ENCODE measurements at regions not wholly inside any gene's neighbourhood (a gene's known extent, or its start where the extent isn't known, plus 50 kb on each side); places are given as distances from the start of the nearest gene placed in this dataset.
"Not testable (repeated sequence)": the region's sequence is repeated elsewhere in the genome, so short reads cannot be mapped to it uniquely, and the experiment has no call there.

DNA sequence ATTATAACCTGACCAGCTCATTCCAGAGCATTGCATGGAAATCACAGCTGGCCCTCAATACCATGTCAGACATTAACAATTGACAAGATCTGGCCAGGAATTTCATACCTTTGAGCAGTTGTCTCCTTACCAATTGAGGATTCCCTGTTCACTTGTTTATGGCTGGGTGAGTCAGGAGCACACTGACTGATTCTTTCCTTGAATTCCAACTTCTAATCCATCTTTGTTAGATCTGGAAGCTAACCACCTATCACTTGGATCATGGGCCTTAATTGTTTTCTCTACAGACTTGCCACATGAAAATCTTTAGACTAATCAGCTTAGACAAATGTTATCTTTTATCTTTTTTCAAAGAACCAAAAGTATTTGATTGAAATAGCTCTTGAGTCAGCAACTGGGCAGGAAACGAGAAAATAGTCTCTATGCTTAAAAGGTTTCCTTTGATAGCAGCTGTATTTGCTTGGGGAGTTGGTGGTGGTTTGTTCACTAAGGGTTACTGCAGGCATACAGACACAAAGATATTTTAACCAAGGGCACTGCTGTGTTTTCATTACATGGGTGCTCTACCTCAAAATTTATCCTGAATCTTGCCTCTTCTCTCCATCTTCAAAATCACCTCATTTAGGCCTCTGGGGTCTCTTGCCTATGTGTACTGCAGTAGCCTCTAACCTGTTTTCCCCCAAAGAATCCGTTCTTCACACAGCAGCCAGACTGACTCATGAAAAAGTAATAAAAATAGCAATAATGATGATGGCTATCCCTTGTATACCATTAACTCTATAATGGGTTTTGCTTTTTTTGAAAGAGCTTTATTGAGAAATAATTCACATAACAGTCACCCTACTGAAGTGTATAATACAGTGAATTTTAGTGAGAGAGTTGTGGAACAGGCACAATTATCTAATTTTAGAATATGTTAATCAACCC lies 197.0 kb upstream of the NMUR2 start:
- TF ChIP-seq, protein P1, sequence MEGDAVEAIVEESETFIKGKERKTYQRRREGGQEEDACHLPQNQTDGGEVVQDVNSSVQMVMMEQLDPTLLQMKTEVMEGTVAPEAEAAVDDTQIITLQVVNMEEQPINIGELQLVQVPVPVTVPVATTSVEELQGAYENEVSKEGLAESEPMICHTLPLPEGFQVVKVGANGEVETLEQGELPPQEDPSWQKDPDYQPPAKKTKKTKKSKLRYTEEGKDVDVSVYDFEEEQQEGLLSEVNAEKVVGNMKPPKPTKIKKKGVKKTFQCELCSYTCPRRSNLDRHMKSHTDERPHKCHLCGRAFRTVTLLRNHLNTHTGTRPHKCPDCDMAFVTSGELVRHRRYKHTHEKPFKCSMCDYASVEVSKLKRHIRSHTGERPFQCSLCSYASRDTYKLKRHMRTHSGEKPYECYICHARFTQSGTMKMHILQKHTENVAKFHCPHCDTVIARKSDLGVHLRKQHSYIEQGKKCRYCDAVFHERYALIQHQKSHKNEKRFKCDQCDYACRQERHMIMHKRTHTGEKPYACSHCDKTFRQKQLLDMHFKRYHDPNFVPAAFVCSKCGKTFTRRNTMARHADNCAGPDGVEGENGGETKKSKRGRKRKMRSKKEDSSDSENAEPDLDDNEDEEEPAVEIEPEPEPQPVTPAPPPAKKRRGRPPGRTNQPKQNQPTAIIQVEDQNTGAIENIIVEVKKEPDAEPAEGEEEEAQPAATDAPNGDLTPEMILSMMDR (IDR thresholded peaks at IDR 0.05; ENCODE audit: borderline replicate concordance, control extremely low read depth, extremely low read depth, insufficient read depth, missing control alignments) = no peak
- no peak for DNase-seq (ENCODE audit: low spot score)
- in situ Hi-C loops (cut with MboI; ENCODE audit: low sequenced_read_pairs, unreplicated experiment) = no loop called here

DNA sequence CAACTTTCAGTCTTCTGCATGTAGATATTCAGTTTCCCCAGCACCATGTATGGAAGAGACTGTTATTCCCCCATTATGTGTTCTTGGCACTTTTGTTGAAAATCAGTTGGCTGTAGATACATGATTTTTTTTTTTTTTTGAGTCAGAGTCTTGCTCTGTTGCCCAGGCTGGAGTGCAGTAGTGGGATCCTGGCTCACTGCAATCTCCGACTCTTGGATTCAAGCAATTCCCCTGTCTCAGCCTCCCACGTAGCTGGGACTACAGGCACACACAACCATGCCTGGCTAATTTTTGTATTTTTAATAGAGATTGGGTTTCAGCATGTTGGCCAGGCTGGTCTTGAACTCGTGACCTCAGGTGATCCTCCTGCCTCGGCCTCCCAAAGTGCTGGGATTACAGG lies 201.0 kb upstream of the NMUR2 start:
- in situ Hi-C loops (cut with MboI; ENCODE audit: low sequenced_read_pairs, unreplicated experiment) = not testable (repeated sequence)

DNA sequence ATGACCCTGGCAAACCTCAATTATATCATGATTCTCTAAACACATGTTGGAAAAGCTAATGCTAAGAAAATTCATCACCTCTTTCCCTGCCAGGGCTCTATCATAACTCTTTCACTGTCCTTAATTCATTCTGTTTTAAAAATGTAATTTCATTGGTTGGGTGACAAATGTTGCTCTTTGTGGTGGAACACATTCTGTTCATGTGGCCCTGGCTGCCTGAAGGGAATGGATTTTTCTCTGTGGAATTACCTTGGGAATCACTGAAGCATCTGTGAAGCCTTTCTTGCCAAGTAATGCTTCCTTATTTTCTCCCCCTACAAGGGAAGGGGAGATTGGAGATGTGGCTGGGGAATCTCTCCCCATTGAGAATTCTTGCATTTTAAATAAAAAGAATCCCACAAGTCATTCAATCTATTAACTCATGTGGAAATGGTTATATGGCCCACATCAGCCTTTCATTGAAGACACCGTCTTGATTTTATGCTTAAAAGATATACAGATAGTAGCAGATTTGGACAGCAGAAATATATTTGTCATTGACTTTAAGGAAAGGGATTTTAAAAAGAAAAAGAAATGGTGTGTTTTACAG lies 201.8 kb upstream of the NMUR2 start:
- TF ChIP-seq, protein P1 (IDR thresholded peaks at IDR 0.05; ENCODE audit: borderline replicate concordance, control extremely low read depth, extremely low read depth, insufficient read depth, missing control alignments) = no peak
- in situ Hi-C loops (cut with MboI; ENCODE audit: low sequenced_read_pairs, unreplicated experiment) = no loop called here

More for the DNA sequence above, 201.0 kb upstream of the NMUR2 start:
- not testable (repeated sequence) for DNase-seq (ENCODE audit: low spot score)

DNA sequence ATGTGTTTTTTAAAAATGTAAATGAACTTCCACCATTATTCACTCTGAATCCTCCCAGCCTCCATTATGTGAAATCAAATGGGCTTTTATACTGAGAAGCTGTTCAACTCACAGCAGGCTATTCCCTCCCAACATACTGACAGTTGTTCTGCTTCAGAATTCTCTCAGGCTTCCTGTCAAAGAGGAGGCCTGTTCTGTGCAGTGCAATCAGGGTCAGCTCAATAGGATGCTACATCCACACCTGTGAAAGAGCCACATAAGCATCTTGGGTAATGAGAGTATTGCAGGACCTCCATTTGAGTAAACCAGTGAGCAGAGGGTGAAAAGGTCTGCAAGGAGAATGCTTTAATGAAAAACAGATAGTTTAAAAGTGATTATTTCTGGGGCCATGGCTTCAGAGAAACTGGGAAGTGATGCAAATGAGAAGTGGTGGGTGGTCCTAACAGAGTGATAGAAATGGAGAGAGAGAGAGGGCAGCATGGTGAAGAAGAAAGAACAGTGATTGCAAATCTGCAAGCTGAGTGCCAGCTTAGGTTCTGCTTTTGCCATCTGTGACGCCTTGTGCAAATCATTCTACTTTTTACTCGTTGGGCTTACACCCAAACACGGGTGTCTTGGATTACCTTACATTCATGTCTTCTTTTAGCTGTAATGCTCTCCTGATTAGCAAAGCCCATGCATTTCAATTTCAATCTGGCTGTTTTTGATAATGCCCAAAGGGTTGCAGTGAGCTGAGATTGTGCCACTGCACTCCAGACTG lies 202.5 kb upstream of the NMUR2 start:
- TF ChIP-seq, protein P1 (IDR thresholded peaks at IDR 0.05; ENCODE audit: borderline replicate concordance, control extremely low read depth, extremely low read depth, insufficient read depth, missing control alignments) = no peak
- in situ Hi-C loops (cut with MboI; ENCODE audit: low sequenced_read_pairs, unreplicated experiment) = no loop called here
- DNase-seq (ENCODE audit: low spot score) = no peak

More for the DNA sequence above, 201.8 kb upstream of the NMUR2 start:
- no peak for DNase-seq (ENCODE audit: low spot score)

DNA sequence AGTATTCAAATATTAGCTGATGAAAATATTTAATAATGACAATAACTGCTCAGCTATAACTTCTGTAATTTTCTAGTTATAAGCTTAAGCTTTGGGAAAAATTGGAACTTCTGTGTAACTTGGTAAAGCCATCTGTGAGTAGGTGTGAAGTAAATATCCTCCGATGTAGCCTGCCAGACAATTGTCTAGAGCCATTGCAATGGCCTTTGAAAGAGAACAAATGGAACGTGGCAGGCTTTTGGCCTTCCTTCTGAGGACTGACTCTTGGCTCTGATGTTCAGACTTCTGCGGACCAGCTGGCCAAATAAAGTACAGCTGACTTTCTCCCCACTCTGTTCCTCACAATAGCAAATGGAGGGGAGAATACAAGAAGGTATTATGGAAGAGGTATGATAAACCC lies 203.4 kb upstream of the NMUR2 start:
- DNase-seq (ENCODE audit: low spot score) = no peak
- TF ChIP-seq, protein P1 (IDR thresholded peaks at IDR 0.05; ENCODE audit: borderline replicate concordance, control extremely low read depth, extremely low read depth, insufficient read depth, missing control alignments) = no peak
- in situ Hi-C loops (cut with MboI; ENCODE audit: low sequenced_read_pairs, unreplicated experiment) = no loop called here

DNA sequence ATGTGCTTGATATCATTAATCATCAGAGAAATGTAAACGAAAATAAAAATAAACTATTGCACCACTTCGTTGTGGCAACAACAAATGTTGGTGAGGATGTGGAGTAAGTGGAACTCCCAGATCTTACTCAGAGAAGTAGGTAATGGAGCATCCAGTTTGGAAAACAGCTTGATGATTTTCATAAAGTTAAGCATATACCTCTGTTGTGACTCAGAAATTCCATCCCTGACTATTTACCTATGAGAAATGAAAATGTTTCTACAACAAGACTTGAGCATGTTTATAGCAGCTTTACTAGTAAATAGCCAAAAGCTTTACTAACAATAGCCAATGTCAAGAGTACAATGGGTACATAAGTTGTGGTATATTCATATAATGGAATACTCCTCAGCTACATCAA lies 214.7 kb upstream of the NMUR2 start:
- in situ Hi-C loops (cut with MboI; ENCODE audit: low sequenced_read_pairs, unreplicated experiment) = no loop called here
- DNase-seq (ENCODE audit: low spot score) = no peak
- TF ChIP-seq, protein P1 (IDR thresholded peaks at IDR 0.05; ENCODE audit: borderline replicate concordance, control extremely low read depth, extremely low read depth, insufficient read depth, missing control alignments) = no peak
